Neural cell (in vitro differentiated cells): ENCODE measurements at regions not wholly inside any gene's neighbourhood (a gene's known extent, or its start where the extent isn't known, plus 50 kb on each side); places are given as distances from the start of the nearest gene placed in this dataset.

Experiments used
- H2AFZ ChIP-seq: fragments of 200-600, 300-800 bp; sonication (generic), shearing (Covaris generic); 2 replicates; pipeline ENCODE4 v1.6.0; 2014; ENCODE audit warnings: low read depth, mild to moderate bottlenecking, antibody characterized with exemption, low read length, moderate library complexity
- H3F3A ChIP-seq: fragments of 200-600 bp; shearing (Covaris generic); 2 replicates; pipeline ENCODE4 v1.6.1; 2016; ENCODE audit warnings: mild to moderate bottlenecking, moderate library complexity, mixed read lengths, antibody characterized with exemption, low read length; ENCODE audit not compliant: insufficient read depth, poor library complexity, severe bottlenecking
- H3K27ac ChIP-seq: fragments of 200-600, 300-800 bp; sonication (generic), shearing (Covaris generic); 2 replicates; pipeline ENCODE4 v1.5.1; 2014; ENCODE audit warnings: mild to moderate bottlenecking, low read length, moderate library complexity
- H3K27me3 ChIP-seq: fragments of 300-800, 200-600 bp; sonication (generic), shearing (Covaris generic); 2 replicates; pipeline ENCODE4 v1.6.0; 2014; ENCODE audit warnings: mild to moderate bottlenecking, low read depth, low read length, moderate library complexity; ENCODE audit not compliant: insufficient read depth
- H3K36me3 ChIP-seq: fragments of 300-800, 200-600 bp; sonication (generic), shearing (Covaris generic); 2 replicates; pipeline ENCODE4 v1.5.1; 2014; ENCODE audit warnings: mild to moderate bottlenecking, antibody characterized with exemption, low read length, moderate library complexity; ENCODE audit not compliant: insufficient read depth
- H3K4me2 ChIP-seq: fragments of 300-800, 200-600 bp; sonication (generic), shearing (Covaris generic); 2 replicates; pipeline ENCODE4 v1.6.0; 2014; ENCODE audit warnings: mild to moderate bottlenecking, low read length
- H3K4me3 ChIP-seq: fragments of 300-800, 200-600 bp; sonication (generic), shearing (Covaris generic); 2 replicates; pipeline ENCODE4 v1.5.1; 2014; ENCODE audit warnings: mild to moderate bottlenecking, low read length, moderate library complexity
- H3K79me2 ChIP-seq: fragments of 200-600 bp; shearing (Covaris generic); replicated peaks from 2 replicates; pipeline ENCODE4 v1.6.0; 2014; ENCODE audit warnings: mild to moderate bottlenecking, low read length, moderate library complexity; ENCODE audit not compliant: insufficient read depth
- H3K9ac ChIP-seq: fragments of 300-800, 200-600 bp; sonication (generic), shearing (Covaris generic); 2 replicates; pipeline ENCODE4 v1.6.1; 2016; ENCODE audit warnings: mild to moderate bottlenecking, low read length, mixed read lengths
- H3K9me2 ChIP-seq: fragments of 200-600 bp; shearing (Covaris generic); 2 replicates; pipeline ENCODE4 v1.6.1; 2016; ENCODE audit warnings: mild to moderate bottlenecking, low read length, mixed read lengths; ENCODE audit not compliant: insufficient read depth
- H3K9me3 ChIP-seq: fragments of 200-600, 300-800 bp; sonication (generic), shearing (Covaris generic); 2 replicates; pipeline ENCODE4 v1.6.1; 2016; ENCODE audit warnings: mild to moderate bottlenecking, mixed run types, low read length, moderate library complexity, mixed read lengths
- H4K20me1 ChIP-seq: fragments of 200-600 bp; shearing (Covaris generic); 2 replicates; pipeline ENCODE4 v1.6.1; 2016; ENCODE audit warnings: mild to moderate bottlenecking, mixed run types; ENCODE audit not compliant: insufficient read depth
- CTCF ChIP-seq: fragments of 450-650 bp; IDR thresholded peaks from 2 replicates; pipeline ENCODE4 v1.5.1; 2014; ENCODE audit warnings: antibody characterized with exemption, mild to moderate bottlenecking, moderate library complexity; ENCODE audit not compliant: poor library complexity, severe bottlenecking
- EP300 ChIP-seq: fragments of 450-650 bp; conservative IDR thresholded peaks from 2 replicates; pipeline ENCODE4 v1.6.1; 2014; ENCODE audit warnings: antibody characterized with exemption, mild to moderate bottlenecking, moderate library complexity; ENCODE audit not compliant: poor library complexity, severe bottlenecking
- EZH2 ChIP-seq: fragments of 200-600, 300-800 bp; shearing (Covaris generic), sonication (generic); IDR thresholded peaks from 2 replicates; pipeline ENCODE4 v1.6.1; 2014; ENCODE audit warnings: antibody characterized with exemption, low read length, borderline replicate concordance, mild to moderate bottlenecking; ENCODE audit not compliant: insufficient read depth, poor library complexity, severe bottlenecking
- MXI1 ChIP-seq: fragments of 450-650 bp; conservative IDR thresholded peaks from 2 replicates; pipeline ENCODE4 v1.6.1; 2014; ENCODE audit warnings: antibody characterized with exemption, mild to moderate bottlenecking; ENCODE audit not compliant: poor library complexity, severe bottlenecking
- POLR2AphosphoS5 ChIP-seq: IDR thresholded peaks from 2 replicates; pipeline ENCODE4 v1.6.1; 2012
- RAD21 ChIP-seq: fragments of 450-650 bp; conservative IDR thresholded peaks from 2 replicates; pipeline ENCODE4 v1.6.1; 2014; ENCODE audit warnings: antibody characterized with exemption, mild to moderate bottlenecking, moderate library complexity
- REST ChIP-seq: IDR thresholded peaks from 2 replicates; pipeline ENCODE4 v1.6.1; 2012; ENCODE audit warnings: borderline replicate concordance
- SMC3 ChIP-seq: fragments of 450-650 bp; conservative IDR thresholded peaks from 2 replicates; pipeline ENCODE4 v1.6.1; 2014; ENCODE audit warnings: antibody characterized with exemption, mild to moderate bottlenecking, moderate library complexity; ENCODE audit not compliant: poor library complexity
- TAF1 ChIP-seq: IDR thresholded peaks from 2 replicates; pipeline ENCODE4 v1.6.1; 2012; ENCODE audit warnings: low read depth

- Histone ChIP-seq H3F3A (no peaks in the 10 kb centered on the region), H3K9me3 (no peaks in the 10 kb centered on the region), H3K79me2 (no peaks in the 10 kb centered on the region), H3K4me2 (no peak overlapping the region), H3K4me3 (no peak overlapping the region), H2AFZ (no peak overlapping the region), H3K27ac (no peak overlapping the region), H3K9ac (no peak overlapping the region), H3K9me2 (no peaks in the 10 kb centered on the region), H3K36me3 (no peaks in the 10 kb centered on the region), H3K27me3 (no peaks in the 10 kb centered on the region), H4K20me1 (no peaks in the 10 kb centered on the region)
- TF ChIP-seq REST (no peak), MXI1 (no peak), SMC3 (no peak), RAD21 (no peak), CTCF (no peak), POLR2AphosphoS5 (no peak), EZH2 (no peak), EP300 (no peak), TAF1 (no peak)
Measured at GRCh38 chr1:76799700-76800099, 67.6 kb upstream of the ST6GALNAC5 start.

GRCh38 chr1:76802094-76802493 is 65.2 kb upstream of the ST6GALNAC5 start:
- Histone ChIP-seq H3K9ac (no peak overlapping the region), H3K9me2 (no peaks in the 10 kb centered on the region), H2AFZ (no peak overlapping the region), H3K36me3 (no peaks in the 10 kb centered on the region), H3K4me3 (no peak overlapping the region), H3F3A (no peaks in the 10 kb centered on the region), H3K79me2 (no peaks in the 10 kb centered on the region), H3K9me3 (no peaks in the 10 kb centered on the region), H3K27me3 (no peaks in the 10 kb centered on the region), H4K20me1 (no peaks in the 10 kb centered on the region), H3K4me2 (no peak overlapping the region), H3K27ac (no peak overlapping the region)
- TF ChIP-seq RAD21 (no peak), EZH2 (no peak), REST (no peak), MXI1 (no peak), TAF1 (no peak), CTCF (no peak), POLR2AphosphoS5 (no peak), EP300 (no peak), SMC3 (no peak)
